ENCODE measurements at regions not wholly inside any gene's neighbourhood (a gene's known extent, or its start where the extent isn't known, plus 50 kb on each side); places are given as distances from the start of the nearest gene placed in this dataset.

DNA sequence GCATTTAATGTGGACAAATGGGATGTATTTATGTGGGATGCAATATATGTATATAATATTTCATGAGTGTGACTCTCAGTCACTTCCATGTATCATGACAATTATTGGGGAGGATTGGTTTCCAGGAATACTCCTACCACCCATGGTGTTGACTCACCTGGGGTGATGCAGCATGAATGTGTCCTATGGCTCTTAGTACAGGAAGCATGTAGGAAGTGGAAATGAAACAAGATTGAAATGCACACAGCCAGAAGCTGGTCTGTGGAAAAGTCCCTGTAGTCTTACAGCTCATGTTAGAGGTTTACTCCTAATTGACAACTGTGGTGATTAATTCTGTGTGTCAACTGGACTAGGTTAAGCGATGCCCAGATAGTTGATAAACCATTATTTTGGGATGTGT is 89.3 kb upstream of the HAAO start:
- in situ Hi-C loops (cut with HindIII; ENCODE audit: low sequenced_read_pairs), result no loop called here
- DNase-seq (ENCODE audit: low spot score), result no peak

DNA sequence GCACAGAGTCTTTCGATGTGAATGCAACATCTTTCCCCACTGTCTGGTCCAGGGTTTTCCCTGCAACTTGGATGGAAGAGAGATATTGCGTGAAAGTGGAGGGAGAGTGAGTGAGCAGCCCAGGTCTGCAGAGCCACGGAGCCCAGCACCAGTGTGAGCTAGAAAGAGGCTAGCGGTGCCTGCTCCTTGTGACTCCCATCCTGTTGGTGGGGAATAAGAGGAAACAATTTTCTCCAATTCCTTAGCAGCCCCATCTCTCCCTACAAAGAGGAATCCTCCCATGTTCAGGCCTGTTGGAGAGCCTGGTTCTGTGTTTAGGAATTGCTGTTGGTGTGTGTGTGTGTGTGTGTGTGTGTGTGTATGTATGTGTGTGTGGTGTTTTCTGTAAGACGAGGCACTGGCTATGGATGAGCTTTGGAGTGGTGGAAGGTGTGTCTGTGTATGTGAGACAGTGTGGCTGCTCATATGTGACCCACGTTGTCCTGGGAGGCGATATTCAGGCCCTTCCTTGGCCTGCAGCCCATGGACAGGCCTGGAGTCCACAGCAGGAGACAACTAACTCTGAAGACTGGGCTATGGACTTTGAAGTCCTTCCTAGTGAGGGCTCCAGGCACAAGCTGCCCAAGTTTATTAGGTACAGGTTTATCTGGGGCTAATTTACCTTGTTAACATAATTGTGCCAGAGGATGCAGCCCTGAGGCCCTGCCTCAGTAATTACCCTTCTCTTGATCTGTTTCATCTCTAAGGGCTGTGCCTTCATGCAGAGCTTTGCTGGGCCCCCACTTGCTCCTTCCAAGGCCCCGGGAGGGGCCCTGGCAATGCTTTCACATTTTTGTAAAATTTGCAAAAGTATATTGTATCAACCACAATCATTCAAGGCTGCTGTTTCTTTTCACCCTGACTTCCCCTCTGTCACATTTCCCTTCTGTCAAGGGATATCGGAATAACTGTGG is 88.6 kb upstream of the HAAO start:
- DNase-seq (ENCODE audit: low spot score), result no peak
- in situ Hi-C loops (cut with HindIII; ENCODE audit: low sequenced_read_pairs), result no loop called here

DNA sequence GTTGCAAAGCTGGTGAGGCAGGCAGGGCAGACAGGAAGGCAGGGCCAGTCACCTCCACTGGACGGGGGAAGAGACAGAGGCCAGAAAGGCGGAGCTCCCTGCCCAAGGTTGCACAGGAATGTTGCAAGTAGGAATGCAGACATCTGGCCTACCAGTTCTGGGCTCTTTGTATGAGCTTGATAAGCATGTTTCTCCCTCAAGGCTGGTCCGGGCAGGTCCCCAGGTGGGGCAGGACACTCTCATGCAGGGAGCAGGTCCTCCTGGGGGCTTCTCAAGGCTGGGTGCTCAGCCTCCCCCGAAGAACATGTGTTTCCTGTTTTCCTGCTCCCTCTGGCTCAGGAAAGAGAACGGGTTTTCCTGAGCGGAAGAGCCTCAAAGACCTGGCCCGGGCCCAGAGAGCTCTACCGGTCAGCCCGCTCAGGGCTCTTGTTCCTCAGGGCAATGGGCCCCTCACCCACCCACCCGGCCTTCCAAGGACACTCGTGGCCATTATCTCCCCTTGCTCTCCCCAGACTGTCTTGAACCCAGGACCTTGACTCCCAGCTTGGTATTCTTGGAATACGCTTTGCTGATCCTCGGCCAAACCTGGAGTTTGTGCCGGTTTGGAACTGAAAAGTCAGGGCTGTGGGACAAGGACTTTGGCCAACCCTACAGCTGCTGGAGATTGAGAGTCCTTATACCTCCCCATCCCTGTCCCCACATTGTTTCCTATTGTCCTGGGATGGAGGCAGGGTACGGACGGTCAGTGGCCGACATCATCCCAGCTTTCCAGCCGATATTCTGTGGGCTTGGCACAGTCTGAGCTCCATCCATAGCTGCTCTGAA is 87.7 kb upstream of the HAAO start:
- in situ Hi-C loops (cut with HindIII; ENCODE audit: low sequenced_read_pairs), result no loop called here
- DNase-seq (ENCODE audit: low spot score), result no peak

DNA sequence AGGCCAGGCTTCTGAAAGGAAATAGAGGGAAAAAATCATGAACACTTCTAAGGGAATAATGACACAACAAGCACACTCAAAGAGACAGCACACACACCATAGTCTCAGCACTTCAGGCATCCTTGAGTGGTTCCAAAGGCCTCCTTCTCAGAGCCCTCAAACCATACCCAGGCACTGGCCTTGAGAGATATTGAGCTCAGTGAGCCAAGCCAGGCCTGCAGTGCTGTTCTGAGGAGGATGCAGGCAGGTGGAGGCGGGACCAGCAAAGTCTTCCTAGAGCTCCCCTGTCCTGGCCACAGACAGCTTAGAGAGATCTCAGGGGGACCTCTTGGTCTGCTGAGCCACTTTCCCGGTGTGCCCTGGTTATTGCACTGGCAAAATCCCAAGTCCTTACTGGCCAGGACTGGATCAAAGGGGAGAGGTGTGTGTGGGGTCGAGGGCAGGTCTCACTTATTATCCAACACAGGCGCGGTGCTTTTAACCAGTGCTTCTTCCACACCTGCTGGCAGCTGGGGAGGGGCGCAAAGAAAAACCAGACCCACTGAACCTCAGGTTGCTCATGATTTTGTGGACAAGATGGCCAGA is 86.8 kb upstream of the HAAO start:
- DNase-seq (ENCODE audit: low spot score), result no peak

DNA sequence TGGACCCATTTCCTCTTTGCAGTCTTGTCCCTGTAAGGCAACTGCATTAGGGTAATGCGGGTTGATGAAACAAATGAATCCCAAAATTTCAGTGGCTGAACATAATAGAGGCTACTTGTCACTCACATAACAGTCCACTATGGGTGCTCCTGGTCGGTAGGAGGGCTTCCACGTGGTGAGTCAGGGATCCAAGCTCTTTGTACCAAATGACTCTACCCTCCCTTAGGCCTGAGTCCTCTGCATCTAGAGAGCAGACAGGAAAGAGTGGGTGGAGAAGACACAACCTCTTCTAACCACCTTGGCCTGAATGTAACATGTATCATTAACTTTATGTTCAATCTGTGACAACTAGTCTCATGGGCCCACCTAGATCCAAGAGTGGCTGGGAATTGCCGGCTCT is 86.2 kb upstream of the HAAO start:
- in situ Hi-C loops (cut with HindIII; ENCODE audit: low sequenced_read_pairs), result no loop called here
- DNase-seq (ENCODE audit: low spot score), result no peak

More for the DNA sequence above, 86.8 kb upstream of the HAAO start:
- in situ Hi-C loops (cut with HindIII; ENCODE audit: low sequenced_read_pairs), result no loop called here

DNA sequence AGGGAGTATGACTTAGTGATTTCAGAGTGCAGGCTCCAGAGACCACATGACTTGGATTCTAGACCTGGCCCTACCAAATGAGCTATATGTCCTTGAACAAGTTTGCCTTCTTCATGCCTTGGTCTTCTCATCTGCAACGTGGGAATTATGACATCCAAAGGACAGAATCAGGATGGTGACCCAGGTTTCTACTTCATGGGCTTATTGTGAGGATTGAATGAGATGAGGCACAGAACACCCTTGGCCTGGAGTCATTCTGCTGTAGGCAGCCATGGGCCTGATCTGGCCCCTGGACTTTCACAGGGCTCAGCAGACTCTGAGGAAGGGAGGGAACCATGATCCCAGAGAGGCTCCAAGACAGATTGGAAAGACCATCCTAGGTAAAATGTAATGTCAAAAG is 85.6 kb upstream of the HAAO start:
- in situ Hi-C loops (cut with HindIII; ENCODE audit: low sequenced_read_pairs), result no loop called here
- no peak for DNase-seq (ENCODE audit: low spot score)

DNA sequence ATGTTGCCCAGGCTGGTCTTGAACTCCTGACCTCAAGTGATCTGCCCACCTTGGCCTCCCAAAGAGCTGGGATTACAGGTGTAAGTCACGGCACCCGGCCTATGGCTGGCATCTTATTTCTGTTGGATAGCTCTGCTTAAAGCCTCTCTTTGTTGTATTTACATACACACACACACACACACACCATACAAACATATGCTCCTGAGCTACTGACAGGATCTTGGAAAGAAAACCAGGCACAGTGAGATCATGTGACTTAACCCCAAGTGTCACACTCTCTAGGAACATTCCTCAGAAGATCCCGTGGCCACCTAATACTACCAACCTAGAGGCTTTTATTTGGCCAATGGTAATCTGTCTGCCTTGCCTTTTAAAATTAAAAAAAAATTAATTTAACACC is 85.1 kb upstream of the HAAO start:
- in situ Hi-C loops (cut with HindIII; ENCODE audit: low sequenced_read_pairs), result no loop called here
- no peak for DNase-seq (ENCODE audit: low spot score)

DNA sequence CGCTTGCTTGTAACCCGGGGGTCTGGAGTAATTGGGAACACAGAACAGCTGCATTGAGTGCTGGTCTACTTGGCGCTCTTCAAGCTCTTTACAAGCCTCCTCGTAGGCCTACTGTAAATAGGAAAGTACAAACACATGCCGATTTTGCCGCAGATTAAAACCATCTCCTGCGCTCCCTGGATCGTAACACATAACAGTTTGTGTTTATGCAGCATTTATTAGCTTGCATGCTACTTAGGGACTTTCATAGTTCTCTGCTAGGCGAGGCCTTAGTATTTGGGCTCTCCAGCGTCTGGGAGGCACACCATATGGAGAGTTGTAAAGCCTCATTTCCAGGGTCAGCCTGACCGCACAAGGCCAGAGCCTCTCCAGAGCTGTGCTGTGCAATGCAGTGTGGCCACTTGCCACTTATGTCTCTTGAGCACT is 84.0 kb upstream of the HAAO start:
- DNase-seq (ENCODE audit: low spot score), result no peak
- in situ Hi-C loops (cut with HindIII; ENCODE audit: low sequenced_read_pairs), result no loop called here

DNA sequence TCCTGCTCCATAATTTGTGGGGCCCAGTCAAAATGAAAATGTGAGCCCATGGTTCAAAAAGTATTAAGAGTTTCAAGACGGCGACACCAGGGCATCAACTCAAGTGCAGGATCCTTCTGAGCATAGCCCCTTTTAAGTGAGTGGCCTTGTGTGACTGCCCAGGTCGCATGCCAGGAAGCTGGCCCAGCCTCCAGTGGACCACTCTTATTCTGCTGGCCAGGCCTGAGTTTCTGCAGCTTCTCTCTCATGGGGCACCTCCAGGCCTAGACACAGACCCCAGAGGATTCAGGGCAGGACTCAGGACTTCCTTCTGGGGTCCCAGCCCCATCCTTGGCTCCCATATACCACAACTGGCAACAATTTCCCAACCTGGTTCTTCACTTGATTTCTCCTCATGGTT is 83.5 kb upstream of the HAAO start:
- in situ Hi-C loops (cut with HindIII; ENCODE audit: low sequenced_read_pairs), result no loop called here
- no peak for DNase-seq (ENCODE audit: low spot score)

DNA sequence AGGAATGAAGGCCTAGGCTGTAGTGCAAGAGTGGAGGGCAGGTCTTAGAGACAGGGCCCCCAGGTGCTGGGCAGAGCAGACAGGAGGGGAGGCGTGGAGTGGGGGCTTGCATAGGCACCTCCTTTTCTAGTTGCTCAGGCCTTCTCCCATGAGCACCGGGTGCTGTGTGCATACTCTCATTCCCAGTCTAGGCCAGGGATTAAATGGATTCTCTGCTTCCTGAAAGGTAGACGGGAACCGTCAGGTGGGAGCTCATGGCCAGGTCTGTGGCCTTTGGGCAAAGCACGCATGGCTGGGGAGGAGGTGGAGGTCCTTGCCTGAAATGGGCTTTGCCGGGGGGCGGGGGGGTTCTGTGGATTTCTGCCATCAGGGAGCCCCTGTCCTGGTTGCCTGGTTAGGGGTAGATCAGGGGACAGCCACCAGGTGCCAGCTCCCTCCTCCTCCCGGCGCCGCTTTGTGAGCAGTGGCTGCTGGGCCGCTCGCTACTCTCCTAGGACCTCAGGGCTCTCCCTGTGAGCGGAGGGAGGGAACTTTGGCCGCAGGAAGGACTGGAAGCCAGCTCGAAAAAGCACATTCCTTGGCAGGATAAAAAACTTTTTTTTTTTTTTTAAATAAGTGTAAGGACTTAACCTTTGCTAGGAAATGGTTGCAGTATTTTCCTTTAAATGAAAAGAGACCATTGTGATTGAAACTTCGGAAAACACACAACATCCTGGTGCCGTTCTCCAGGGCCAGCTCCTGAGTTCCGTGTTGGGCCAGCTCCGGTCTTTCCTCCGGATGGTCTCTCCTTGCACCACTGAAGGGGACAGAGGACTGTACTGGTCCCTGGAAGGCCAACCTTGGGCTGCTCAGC is 82.8 kb upstream of the HAAO start:
- in situ Hi-C loops (cut with HindIII; ENCODE audit: low sequenced_read_pairs), result no loop called here

DNA sequence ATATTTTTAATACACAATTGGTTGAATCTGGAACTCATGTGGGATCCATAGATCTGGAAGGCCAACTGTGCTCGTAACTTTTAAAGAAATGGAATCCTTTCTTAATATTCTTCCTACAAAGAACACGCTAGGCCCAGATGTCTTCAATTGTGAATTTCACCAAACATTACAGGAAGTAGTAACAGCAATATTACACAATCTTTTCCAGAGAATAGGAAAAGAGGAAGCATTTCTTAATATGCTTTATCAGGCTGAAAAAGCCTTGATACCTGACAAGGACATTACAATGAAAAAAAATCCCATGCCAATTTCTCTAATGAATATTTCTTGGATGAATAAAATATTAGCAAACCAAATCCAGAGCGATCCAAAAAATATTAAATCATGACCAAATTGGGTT is 80.3 kb upstream of the HAAO start:
- no peak for DNase-seq (ENCODE audit: low spot score)
- in situ Hi-C loops (cut with HindIII; ENCODE audit: low sequenced_read_pairs), result no loop called here

More for the DNA sequence above, 82.8 kb upstream of the HAAO start:
- no peak for DNase-seq (ENCODE audit: low spot score)

DNA sequence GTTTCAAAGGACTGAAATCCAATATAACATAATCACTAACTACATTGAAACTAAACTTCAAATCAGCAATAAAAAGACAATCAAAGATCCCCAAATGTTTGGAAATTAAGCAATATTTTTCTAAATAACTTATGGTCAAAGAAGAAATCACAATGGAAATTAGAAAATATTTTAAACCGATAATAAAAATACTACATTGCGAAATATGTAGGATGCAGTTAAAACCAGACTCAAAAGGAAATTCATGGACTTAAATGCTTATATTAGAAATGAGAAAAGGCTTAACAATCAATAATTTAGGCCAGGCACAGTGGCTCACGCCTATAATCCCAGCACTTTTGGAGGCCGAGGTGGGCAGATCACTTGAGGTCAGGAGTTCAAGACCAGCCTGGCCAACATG is 79.0 kb upstream of the HAAO start:
- DNase-seq (ENCODE audit: low spot score), result no peak
- in situ Hi-C loops (cut with HindIII; ENCODE audit: low sequenced_read_pairs), result no loop called here

DNA sequence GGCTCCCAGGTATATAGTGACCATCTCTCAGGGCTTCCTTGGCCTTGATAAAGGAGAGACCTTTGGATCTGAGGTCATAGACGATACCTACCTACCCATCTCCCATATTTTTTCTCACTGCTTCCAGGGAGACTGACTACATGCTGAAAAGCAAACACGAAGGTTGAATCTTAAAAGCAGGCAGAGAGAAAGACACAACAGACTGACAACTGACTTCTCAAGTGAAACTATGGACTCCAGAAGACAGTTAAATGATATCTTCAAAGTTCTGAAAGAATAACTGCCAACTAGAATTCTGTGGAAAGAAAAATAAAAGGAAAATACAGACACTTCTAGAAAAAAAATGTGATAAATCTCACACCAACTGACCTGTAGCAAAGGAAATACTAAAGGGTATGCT is 76.5 kb upstream of the HAAO start:
- in situ Hi-C loops (cut with HindIII; ENCODE audit: low sequenced_read_pairs), result no loop called here
- no peak for DNase-seq (ENCODE audit: low spot score)

DNA sequence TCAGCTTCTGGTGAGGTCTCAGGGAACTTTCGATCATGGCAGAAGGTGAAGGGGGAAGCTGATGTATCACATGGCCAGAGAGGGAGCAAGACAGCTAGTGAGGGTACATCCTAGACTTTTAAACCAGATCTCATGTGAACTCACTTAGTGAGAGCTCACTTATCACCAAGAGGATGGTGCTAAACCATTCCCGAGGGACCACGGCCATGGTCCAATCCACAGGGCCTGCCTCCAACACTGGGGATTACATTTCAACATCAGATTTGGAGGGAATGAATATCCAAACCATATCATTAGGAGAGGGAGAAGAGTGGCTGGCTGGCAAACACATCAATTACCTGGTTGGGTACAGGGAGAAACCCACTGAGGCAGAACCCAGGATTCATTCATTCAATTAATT is 75.7 kb upstream of the HAAO start:
- no peak for DNase-seq (ENCODE audit: low spot score)
- in situ Hi-C loops (cut with HindIII; ENCODE audit: low sequenced_read_pairs), result no loop called here

DNA sequence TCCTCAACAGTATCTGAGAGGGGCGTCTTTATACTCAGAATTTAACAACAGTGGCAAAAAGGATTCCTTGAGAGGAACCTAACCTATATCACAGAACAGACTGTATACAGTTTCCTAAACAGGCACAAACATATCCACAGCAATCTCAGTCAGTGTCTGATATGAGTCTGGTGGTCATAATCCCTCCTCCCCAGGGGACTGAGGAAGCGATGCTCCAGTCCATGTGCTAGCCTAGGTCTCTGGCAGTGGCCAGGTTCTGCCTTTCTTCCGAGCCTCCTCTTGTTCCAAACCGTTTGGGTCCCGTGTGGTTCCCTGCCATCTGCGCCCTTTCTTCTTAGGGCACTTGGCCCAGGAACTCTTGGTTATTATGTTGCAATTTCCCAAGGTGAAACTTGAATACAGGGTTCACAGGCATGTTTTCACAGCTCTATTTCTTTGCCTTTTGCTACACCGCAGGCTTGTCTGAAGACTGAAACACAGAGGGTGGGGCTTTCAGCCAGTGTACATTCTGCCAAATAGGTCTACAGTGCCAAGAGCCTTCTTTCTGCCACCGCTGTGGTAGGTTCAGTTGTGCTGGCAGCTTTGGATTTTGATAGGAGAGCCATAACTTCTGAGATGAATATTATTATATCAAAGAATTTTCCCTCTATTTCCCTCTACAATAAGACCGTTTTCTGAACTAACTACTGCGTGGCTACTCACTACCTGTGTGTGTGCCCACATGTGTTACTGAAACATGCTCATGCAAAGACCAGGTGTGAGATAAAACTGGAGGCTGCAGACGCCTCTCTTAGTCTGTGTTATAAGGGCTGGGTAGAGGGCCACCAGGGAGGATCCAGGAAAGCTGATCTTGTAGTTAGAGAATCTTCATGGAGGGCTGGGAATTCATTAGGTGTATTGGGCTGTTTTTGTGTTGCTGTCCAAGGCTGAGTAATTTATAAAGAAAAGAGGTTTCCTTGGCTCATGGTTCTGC is 75.0 kb upstream of the HAAO start:
- no peak for DNase-seq (ENCODE audit: low spot score)
- in situ Hi-C loops (cut with HindIII; ENCODE audit: low sequenced_read_pairs), result no loop called here

DNA sequence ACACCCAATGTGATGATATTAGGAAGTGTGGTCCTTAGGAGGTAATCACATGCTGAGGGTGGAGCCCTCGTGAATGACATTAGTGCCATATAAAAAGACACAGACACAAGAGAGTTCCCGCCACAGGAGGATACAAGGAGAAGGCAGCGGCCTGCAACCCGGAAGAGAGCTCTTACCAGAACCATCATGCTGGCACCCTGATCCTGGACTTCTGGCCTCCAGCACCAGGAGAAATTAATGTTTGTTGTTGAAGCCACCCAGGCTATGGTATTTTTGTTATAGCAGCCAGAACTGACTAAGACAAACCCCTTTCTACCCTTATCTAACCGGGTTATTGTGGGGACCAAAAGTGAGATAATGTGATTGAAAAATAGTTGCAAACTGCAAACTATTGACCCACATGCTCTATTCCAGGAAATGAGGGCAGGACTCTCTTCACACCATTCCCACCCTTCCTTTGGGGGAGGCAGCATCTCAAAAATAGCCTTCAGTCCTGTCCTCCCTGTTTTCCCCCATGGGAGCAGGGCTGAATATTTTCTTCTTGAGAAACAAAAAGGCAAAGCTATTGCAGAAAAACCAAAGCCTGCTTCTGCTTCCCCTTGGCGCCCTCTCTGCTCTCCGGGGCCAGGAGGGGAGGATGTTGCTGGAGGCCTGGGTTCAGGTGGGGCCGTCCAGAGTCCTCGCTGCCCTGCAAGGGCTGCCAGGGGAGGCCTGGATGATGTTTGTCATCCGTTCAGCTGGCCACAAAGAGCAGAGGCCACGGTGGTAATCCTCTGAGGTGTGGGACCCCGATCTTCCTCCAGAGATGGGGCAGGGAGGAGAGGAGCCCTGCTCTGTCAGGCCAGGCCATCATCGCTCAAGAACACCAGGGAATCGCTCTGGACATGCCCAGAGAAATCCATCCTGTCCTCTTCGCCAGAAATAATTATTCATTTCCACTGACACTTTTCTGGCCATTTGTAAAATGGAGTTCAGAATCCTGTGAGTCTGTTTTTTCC is 73.8 kb upstream of the HAAO start:
- no peak for DNase-seq (ENCODE audit: low spot score)
- in situ Hi-C loops (cut with HindIII; ENCODE audit: low sequenced_read_pairs), result no loop called here
